ENCODE measurements at regions not wholly inside any gene's neighbourhood (a gene's known extent, or its start where the extent isn't known, plus 50 kb on each side); places are given as distances from the start of the nearest gene placed in this dataset.
A peak's percentile ranks its signal among the peaks of the same experiment; 100 is the strongest.
"Not testable (repeated sequence)": the region's sequence is repeated elsewhere in the genome, so short reads cannot be mapped to it uniquely, and the experiment has no call there.

DNA sequence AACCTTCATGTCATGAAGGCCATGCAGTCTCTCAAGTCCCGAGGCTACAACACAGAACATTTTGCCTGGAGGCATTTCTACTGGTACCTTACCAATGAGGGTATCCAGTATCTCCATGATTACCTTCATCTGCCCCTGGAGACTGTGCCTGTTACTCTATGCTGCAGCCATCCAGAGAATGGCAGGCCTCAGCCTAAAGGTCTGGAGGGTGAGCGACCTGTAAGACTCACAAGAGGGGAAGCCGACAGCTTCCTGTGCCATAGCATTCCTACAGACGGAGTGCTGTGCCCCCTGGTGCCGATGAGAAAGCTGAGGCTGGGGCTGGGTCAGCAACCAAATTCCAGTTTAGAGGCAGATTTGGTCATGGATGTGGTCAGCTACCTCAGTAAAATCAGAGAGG is 51.3 kb upstream of the CADPS start:
- intact Hi-C loops (cut with DNase I): loop anchor here (5.0 to 10.0 kb wide), 2 partner anchors 92 to 259 kb away; no protein-coding TSS in a partner anchor
- ATAC-seq (no peak), DNase-seq (ENCODE audit: missing footprints) (no peak)

DNA sequence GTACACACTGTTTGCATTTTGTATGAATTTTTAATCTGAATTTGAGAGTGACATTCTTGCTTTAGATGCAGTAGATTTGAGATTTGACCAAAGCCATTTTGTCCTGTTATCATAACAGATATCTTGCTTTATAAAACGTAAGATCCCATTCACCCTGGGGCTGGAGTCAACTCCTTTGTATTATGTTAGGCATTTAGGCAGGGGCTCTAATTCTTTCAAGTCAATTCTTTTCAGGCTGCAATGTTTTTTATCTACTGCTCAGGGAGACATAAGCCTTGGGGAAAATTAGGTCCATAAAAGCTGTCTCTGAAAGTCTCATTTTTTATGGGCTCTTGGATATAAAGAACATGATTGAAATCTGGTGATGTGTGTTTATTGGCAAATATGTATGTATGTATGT is 53.0 kb upstream of the CADPS start:
- intact Hi-C loops (cut with DNase I): loop anchor here (5.0 to 10.0 kb wide), 2 partner anchors 93 to 261 kb away; no protein-coding TSS in a partner anchor
- DNase-seq (ENCODE audit: missing footprints): no peak
- no peak for ATAC-seq

DNA sequence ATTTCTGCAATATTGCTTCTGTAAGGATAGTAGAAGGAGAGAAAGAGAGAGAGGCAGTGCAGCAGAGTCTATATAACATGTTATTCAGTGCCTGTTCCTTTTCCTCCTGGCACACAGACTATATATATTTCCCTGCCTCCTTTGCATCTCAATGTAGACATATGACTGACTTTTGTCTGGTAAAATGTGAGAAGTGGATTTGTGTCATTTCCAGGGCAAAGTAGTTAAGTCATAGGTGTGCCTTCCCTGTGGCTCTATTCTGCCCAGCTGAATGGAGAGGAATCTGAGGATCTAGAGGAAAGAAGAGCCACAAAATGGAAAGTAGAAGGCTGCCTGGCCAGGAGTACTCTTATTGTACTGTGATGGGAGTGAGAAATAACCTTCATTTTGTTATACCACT is 54.6 kb upstream of the CADPS start:
- intact Hi-C loops (cut with DNase I): loop anchor here (5.0 to 10.0 kb wide), 2 partner anchors 95 to 262 kb away; no protein-coding TSS in a partner anchor
- no peak for ATAC-seq
- no peak for DNase-seq (ENCODE audit: missing footprints)

DNA sequence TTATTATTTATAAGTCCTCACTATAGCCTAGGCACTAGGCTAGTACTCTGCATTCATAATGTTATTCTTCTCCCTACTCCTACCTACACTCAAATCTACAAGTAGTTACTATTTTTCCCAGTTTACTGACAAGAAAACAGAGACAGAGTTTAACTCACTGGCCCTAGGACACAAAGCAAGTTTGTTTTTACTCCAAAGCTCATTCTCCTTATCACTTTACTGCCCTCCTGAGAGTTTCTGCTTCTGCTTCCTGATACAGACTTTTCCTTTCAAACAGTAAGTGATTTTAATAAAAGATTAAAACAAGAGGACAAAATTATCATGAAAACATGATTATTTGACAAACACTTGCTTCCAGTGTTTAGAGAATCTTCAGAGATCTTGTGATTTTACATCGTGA is 60.6 kb upstream of the CADPS start:
- intact Hi-C loops (cut with DNase I): no loop called here
- ATAC-seq (no peak), DNase-seq (ENCODE audit: missing footprints) (no peak)

DNA sequence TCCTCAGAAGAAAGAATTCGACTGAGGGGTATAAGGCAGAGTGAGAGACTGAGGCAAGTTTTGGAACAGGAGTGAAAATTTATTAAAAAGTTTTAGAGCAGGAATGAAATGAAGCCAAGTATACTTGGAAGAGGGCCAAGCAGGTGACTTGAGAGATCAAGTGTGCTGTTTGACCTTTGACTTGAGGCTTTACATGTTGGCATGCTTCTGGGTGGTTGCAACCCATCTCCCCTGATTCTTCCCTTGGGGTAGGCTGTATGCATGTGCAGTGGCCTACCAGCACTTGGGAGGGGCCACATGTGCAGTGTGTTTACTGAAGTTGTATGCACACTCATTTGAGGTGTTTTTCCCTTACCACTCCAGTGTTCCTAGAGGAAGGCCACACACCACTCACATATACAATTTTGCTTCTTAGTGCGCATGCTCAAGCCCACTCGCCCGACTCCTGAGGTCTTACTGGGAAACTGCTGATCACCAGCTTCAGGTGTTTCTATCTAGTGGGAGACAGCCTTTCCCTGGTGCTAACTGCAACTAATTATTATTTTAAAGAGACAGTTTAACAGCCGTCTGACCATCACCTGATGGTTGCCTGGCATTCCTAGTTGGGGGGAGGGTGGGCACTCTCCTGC is 61.5 kb upstream of the CADPS start:
- no peak for ATAC-seq
- intact Hi-C loops (cut with DNase I): no loop called here
- DNase-seq (ENCODE audit: missing footprints): no peak

DNA sequence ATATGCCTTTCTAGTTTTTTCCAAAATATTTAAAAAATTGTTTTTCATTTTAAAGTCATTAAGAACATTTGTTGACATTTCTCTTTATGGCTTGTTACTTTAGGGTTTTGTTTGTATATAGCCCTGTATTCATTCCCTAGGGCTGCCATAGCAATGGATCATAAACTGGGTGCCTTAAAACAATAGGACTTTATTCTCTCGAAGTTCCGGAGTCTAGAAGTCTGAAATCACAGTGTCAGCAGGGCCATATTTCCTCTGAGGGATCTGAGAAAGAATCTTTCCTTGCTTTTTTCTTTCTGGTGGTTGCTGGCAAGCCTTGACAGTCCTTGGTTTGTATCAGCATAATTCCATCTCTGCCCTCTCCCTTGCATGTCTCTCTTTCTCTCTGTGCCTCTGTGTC is 63.4 kb upstream of the CADPS start:
- no peak for ATAC-seq
- intact Hi-C loops (cut with DNase I): no loop called here

DNA sequence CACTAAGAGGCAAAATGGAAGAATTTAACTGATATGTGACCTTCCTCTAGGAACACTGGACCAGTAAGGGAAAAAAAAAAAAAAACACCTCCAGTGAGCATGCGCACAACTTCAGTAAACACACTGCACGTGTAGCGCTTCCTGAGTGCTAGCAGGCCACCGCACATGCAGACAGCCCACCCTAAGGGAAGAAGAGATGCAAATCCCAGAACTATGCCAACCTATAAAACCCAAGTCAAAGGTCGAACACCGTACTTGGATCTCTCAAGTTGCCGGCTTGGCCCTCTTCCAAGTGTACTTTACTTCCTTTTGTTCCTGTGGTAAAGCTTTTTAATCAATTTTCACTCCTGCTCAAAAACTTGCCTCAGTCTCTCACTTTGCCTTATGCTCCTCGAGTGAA is 64.5 kb upstream of the CADPS start:
- intact Hi-C loops (cut with DNase I): no loop called here
- no peak for DNase-seq (ENCODE audit: missing footprints)
- ATAC-seq: no peak

More for the DNA sequence above, 63.4 kb upstream of the CADPS start:
- no peak for DNase-seq (ENCODE audit: missing footprints)

DNA sequence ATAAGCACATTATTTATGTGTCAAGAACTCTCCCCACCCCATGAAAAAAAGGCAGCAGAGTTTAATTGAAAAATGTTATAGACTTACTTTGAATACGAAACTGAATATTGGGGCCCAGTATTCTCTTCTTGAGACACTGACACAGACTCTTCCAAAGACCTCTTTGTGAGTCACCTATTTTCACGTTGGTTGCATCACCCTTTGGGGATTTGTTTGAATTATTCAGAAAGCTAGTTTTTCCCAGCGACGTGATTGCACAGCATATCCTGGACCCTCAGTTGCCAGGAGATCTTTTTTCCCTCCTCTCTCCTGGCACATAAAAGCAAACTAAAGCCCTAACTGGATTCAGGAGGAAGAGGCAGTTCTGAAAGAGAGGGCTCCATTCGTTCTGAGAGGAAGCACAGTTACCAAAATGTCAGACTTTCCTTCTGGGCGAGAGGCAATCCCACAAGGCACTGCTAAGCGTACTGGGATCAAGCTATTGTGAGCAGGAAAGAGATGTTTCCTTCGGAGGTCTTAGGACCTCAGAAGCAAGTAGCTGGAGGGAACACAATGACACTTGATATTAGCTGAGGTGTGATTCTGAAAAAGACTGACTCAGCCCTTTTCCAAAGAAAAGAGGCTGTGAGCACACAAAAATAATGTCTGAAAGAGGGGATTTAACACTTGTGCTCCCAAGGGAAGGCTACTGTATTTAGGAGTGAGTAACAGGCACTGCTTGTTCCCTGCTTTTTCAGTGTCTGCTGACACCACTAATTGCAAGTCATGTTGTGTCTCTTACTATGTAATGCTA is 65.8 kb upstream of the CADPS start:
- no peak for DNase-seq (ENCODE audit: missing footprints)
- ATAC-seq: no peak
- intact Hi-C loops (cut with DNase I): no loop called here

DNA sequence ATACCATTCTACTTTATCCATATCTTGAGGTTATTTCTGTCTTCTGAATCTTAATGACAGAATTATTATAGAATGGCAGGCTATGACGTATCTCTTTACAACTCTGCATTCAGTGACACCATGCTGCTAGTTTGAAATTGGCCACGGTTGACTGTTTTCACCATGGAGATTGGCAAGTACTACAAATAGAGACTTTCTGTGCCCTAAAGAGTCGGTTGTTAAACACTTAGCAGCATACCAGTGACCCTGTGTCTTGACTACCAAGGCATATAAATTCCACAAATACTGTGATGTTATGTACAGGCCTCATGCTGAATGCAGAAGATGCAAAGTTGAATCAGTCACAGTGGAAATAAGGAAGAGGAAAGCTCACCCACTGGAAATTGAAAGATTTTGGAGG is 67.0 kb upstream of the CADPS start:
- intact Hi-C loops (cut with DNase I): no loop called here
- ATAC-seq: no peak

DNA sequence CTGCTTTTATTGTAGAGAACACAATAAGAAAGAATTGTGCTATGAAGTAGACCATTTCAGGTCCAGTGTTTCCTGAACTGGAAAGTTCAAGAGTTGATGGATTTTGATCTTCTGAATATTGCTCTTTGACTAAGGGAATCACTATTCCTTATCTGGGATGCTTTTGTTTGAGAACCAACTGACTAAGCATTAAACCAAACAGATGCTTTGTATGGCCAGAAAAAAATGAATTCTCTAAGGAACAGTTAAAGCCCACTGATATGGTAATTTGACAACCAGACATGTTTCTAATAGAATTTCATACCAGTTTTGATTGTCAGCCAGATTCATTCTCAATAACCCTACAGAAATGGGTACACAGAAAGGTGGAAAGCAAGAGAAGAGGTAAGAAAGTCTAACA is 67.5 kb upstream of the CADPS start:
- intact Hi-C loops (cut with DNase I): no loop called here
- DNase-seq (ENCODE audit: missing footprints): no peak
- ATAC-seq: no peak

More for the DNA sequence above, 67.0 kb upstream of the CADPS start:
- DNase-seq (ENCODE audit: missing footprints): no peak

DNA sequence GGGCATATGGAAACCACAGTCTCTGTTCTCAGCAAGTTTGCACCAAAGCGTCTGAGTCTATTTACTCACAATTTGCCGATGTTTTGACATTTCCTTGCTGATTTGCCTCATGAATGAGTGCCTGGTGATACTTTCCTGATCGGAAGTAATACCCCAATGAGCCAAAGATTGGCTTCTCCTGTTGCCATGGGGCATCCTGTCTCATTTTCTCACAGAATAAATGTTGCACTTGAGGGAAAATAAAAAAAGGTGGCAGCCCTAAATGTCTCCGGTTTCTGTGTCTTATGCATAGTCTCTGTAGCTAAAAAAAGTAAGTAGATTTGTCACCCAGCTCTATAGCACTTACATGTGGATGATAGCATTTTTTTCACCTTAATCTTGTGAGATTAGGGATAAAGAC is 73.7 kb upstream of the CADPS start:
- no peak for DNase-seq (ENCODE audit: missing footprints)
- no peak for ATAC-seq
- intact Hi-C loops (cut with DNase I): no loop called here

DNA sequence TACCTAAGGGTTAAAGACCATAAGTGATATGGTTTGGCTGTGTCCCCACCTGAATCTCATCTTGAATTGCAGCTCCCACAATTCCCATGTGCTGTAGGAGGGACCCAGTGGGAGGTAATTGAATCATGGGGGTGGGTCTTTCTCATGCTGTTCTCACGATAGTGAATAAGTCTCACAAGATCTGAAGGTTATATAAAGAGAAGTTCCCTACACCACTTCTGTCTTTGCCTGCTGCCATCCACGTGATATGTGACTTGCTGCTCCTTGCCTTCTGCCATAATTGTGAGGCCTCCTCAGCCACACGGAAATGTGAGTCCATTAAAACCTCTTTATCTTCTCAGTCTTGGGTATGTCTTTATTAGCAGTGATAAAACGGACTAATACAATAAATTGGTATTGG is 75.0 kb upstream of the CADPS start:
- no peak for DNase-seq (ENCODE audit: missing footprints)
- ATAC-seq: no peak
- intact Hi-C loops (cut with DNase I): no loop called here

DNA sequence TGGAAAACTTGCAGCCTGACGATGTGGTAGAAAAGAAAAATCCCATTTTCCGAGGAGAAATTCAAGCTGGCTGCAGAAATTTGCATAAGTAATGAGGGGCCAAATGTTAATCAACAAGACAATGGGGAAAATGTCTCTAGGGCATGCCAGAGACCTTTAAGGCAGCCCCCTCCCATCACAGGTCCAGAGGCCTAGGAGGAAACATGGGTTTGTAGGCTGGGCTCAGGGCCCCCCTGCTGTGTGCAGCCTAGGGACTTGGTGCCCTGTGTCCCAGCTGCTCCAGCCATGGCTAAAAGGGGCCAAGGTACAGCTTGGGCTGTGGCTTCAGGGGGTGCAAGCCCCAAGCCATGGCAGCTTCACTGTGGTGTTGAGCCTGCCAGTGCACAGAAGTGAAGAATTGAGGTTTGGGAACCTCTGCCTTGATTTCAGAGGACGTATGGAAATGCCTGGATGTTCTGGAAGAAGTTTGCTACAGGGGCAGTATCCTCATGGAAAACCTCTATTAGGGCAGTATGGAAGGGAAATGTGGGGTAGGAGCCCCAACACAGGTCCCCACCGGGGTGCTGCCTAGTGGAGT is 75.9 kb upstream of the CADPS start:
- no peak for DNase-seq (ENCODE audit: missing footprints)
- intact Hi-C loops (cut with DNase I): no loop called here
- no peak for ATAC-seq

DNA sequence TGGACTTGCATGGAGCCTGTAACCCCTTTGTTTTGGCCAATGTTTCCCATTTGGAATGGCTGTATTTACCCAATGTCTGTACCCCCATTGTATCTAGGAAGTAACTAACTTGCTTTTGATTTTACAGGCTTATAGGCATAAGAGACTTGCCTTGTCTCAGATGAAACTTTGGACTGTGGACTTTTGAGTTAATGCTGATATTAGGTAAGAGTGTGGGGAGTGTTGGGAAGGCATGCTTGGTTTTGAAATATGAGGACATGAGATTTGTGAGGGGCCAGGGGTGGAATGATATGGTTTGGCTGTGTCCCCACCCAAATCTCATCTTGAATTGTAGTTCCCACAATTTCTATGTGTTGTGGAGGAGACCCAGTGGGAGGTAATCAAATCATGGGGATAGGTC is 76.7 kb upstream of the CADPS start:
- intact Hi-C loops (cut with DNase I); ATAC-seq; DNase-seq (ENCODE audit: missing footprints): not testable (repeated sequence)

DNA sequence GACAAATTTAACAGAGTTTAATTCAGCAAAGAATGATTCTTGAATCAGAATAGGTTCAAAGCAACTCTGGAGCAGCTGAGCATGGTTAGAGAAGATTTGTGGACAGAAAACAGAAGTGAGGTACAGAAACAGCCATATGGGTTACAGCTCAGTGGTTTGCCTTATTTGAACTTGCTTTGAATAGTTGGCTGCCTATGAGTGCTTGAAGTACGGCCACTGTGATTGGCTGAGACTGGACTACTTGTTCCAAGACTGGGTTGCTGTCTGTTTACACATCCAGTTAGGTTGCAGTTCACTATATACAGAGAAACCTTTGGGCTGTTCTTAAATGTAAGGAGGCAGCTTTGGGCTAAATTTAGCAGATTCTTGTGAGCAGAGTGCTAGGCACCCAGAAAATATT is 79.4 kb upstream of the CADPS start:
- DNase-seq (ENCODE audit: missing footprints) (no peak), ATAC-seq (peak; percentile 8)
- intact Hi-C loops (cut with DNase I): no loop called here

DNA sequence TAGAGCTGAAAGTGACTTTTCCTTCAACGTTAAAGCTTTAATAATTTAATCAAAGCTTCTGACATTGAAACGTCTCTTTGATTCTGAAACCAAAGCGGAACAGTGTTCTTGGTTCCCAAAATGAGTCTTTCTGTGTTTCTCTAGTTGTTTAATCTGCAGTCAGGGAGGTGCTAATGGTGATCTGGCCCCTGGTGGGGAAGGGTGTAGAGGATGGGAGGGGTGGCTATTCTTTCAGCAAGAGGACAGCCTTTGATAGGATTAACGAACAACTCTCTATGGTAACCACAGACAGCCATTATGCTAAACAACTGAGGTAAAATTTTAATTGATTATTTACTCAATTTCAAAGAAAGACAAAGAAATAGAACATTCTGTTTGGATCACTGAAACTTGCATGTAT is 79.9 kb upstream of the CADPS start:
- DNase-seq (ENCODE audit: missing footprints): no peak
- intact Hi-C loops (cut with DNase I): no loop called here
- ATAC-seq: no peak

DNA sequence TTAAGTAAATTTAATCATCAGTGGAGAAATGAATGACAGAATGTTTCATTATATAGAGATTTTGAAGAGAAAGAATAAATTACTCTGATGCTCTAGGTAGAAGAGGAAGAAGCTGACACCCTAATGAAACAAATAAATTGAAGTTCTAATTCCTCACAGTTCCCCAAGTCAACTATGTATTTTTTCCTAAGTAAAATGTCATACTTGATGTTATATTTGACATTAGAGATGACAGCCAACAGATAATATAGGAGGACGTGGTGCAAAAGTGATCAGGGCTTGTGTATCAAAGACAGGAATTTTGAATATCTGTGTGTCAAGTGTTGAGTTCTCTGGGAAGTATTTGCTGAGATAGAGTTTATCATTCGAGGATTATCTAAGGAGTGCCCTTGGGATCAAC is 81.2 kb upstream of the CADPS start:
- intact Hi-C loops (cut with DNase I): no loop called here
- ATAC-seq (no peak), DNase-seq (ENCODE audit: missing footprints) (no peak)

DNA sequence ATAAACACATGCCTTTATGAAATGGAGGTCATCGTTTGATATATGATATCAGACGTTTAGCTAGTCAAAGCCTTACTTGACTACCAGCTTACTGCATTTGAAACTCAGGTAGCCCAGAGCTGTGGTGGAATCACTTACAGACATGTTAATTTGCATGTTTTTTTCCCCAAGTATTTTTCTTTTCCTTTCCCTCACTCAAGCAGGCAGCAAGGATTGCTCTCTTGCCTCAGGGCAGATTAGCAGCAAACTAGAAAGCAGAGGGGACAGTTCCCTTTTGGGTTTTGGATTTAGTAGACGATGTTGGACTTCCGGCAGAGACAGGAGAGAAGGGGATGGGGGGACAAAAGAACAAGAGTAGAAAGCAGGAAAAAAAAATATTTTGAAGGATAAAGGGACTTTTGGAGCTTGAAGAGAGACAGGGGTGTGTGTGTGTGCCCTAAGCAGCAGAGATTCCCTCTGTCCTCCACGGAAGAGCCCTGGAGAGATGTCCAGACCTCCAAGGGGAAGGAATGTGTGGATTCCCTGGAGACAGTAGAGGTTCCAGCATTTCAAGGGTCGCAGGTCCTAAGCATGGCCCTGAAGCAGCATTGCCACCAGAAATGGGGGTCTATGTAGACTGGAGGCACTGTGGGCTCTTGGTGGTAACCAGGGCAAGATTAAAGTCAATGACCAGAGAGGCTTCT is 86.8 kb upstream of the CADPS start:
- DNase-seq (ENCODE audit: missing footprints): no peak
- ATAC-seq: no peak

DNA sequence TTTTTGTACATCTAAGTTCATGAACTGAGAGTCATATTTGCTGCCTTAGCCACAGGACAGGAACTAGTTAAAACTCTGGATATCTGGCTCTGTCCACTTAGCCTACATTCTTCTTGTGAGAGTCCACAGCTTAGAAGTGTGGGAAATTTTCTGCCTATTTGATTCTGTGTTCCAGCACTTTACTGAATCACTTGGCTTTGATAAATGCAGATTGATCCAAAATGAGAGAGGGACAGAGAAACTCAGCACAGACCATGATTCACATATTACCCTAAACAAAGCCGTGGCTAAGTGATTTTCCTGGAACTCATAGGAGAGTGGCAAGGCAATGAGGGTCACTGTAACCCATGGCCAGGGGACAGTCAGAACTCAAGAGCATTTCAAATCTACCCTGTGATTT is 87.5 kb upstream of the CADPS start:
- intact Hi-C loops (cut with DNase I): no loop called here
- DNase-seq (ENCODE audit: missing footprints): no peak
- no peak for ATAC-seq

More for the DNA sequence above, 86.8 kb upstream of the CADPS start:
- intact Hi-C loops (cut with DNase I): no loop called here

DNA sequence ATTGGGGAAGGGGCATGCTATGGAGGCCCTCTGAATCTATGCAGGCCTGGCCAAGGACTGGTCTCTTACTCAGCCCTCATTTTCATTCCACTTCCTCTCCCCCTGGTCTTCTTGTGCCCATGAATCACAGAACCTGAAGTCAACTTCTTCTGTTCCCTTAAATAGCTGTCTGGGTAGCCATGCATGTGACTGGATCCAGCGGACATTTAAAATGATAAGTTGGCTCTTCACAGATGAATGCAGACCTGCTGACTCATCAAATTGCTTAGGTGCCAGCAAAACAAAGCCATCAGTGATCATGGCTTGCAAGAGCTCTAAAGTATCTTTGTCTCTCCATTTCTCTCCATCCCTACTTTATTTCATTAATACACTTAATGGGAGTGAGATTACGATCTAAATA is 90.1 kb upstream of the CADPS start:
- DNase-seq (ENCODE audit: missing footprints) (no peak), ATAC-seq (no peak)
- intact Hi-C loops (cut with DNase I): no loop called here
